ENCODE measurements at regions not wholly inside any gene's neighbourhood (a gene's known extent, or its start where the extent isn't known, plus 50 kb on each side); places are given as distances from the start of the nearest gene placed in this dataset.

- no peak overlapping the region for H3K4me3 ChIP-seq
- in situ Hi-C loops (cut with MboI), result no loop called here
- RAD21 ChIA-PET (ENCODE audit: unreplicated experiment), result no interaction called here
- BruUV-seq (replicated peaks), result no TSS peak
- no peaks in the 10 kb centered on the region for H3K27me3 ChIP-seq (replicated peaks in 1 of 2; ENCODE audit: control insufficient read depth in 2 of 2, insufficient read depth in 2 of 2, low read length in 1 of 2)
- no peaks in the 10 kb centered on the region for H3K79me2 ChIP-seq (ENCODE audit: control insufficient read depth, insufficient read depth, low read length)
- H4K20me1 ChIP-seq (ENCODE audit: control insufficient read depth, insufficient read depth), result no peaks in the 10 kb centered on the region
- intact Hi-C loops (cut with micrococcal nuclease; ENCODE audit: unreplicated experiment), result no loop called here
- no peak for DNase-seq (ENCODE audit: low read depth, low spot score)
- POLR2A ChIA-PET, result no interaction called here
- no peaks in the 10 kb centered on the region for H3K36me3 ChIP-seq (ENCODE audit: control insufficient read depth in 2 of 2, insufficient read depth in 2 of 2, low read length in 1 of 2)
- 32% methylated on average over 12 of the region's 13 CpGs for WGBS (ENCODE audit: insufficient coverage, insufficient replicate concordance, low lambda C conversion rate, missing lambda C conversion rate)
- H3K4me2 ChIP-seq (ENCODE audit: control insufficient read depth, insufficient read depth), result no peak overlapping the region
- no peak for ATAC-seq
- no peak overlapping the region for H2AFZ ChIP-seq (ENCODE audit: control insufficient read depth, low read depth, low read length)
- H3K27ac ChIP-seq (ENCODE audit: control insufficient read depth, insufficient read depth), result no peak overlapping the region
- TF ChIP-seq TCF3 (IDR thresholded peaks at IDR 0.05; ENCODE audit: borderline replicate concordance, insufficient read depth, low read depth, low read length) (no peak), NFXL1 (IDR thresholded peaks at IDR 0.05; ENCODE audit: borderline replicate concordance) (no peak)
- no peak for FAIRE-seq
- SMC1A ChIA-PET (ENCODE audit: uncharacterized antibody, unreplicated experiment), result no interaction called here
- CTCF ChIA-PET, result no interaction called here
- no peaks in the 10 kb centered on the region for H3K4me1 ChIP-seq (ENCODE audit: control insufficient read depth, insufficient read depth, low read length)
- H3K9me3 ChIP-seq (replicated peaks; ENCODE audit: control insufficient read depth, insufficient read depth, low read length), result no peaks in the 10 kb centered on the region
- no peak overlapping the region for H3K9ac ChIP-seq (ENCODE audit: control insufficient read depth, insufficient read depth, low read length)
Measured at GRCh38 chr6:102799051-102799450, 1405.5 kb downstream of the GRIK2 start.

- DNase-seq (ENCODE audit: low read depth, low spot score), result no peak
- H2AFZ ChIP-seq (ENCODE audit: control insufficient read depth, low read depth, low read length), result no peak overlapping the region
- WGBS (ENCODE audit: insufficient coverage, insufficient replicate concordance, low lambda C conversion rate, missing lambda C conversion rate), result 30% methylated on average over 13 of the region's 13 CpGs
- SMC1A ChIA-PET (ENCODE audit: uncharacterized antibody, unreplicated experiment), result no interaction called here
- H3K9me3 ChIP-seq (replicated peaks; ENCODE audit: control insufficient read depth, insufficient read depth, low read length), result no peaks in the 10 kb centered on the region
- no peak overlapping the region for H3K9ac ChIP-seq (ENCODE audit: control insufficient read depth, insufficient read depth, low read length)
- H4K20me1 ChIP-seq (ENCODE audit: control insufficient read depth, insufficient read depth), result no peaks in the 10 kb centered on the region
- CTCF ChIA-PET, result no interaction called here
- no peak for ATAC-seq
- no peak for FAIRE-seq
- no peak overlapping the region for H3K4me3 ChIP-seq
- no peak overlapping the region for H3K4me2 ChIP-seq (ENCODE audit: control insufficient read depth, insufficient read depth)
- H3K36me3 ChIP-seq (ENCODE audit: control insufficient read depth in 2 of 2, insufficient read depth in 2 of 2, low read length in 1 of 2), result no peaks in the 10 kb centered on the region
- H3K27ac ChIP-seq (ENCODE audit: control insufficient read depth, insufficient read depth), result no peak overlapping the region
- in situ Hi-C loops (cut with MboI), result no loop called here
- no TSS peak for BruUV-seq (replicated peaks)
- intact Hi-C loops (cut with micrococcal nuclease; ENCODE audit: unreplicated experiment), result no loop called here
- no peaks in the 10 kb centered on the region for H3K79me2 ChIP-seq (ENCODE audit: control insufficient read depth, insufficient read depth, low read length)
- no peaks in the 10 kb centered on the region for H3K4me1 ChIP-seq (ENCODE audit: control insufficient read depth, insufficient read depth, low read length)
- POLR2A ChIA-PET, result no interaction called here
- no peaks in the 10 kb centered on the region for H3K27me3 ChIP-seq (replicated peaks in 1 of 2; ENCODE audit: control insufficient read depth in 2 of 2, insufficient read depth in 2 of 2, low read length in 1 of 2)
- RAD21 ChIA-PET (ENCODE audit: unreplicated experiment), result no interaction called here
- TF ChIP-seq POU2F2 (IDR thresholded peaks at IDR 0.05; ENCODE audit: borderline replicate concordance, low read depth, low read length), result no peak
- TF ChIP-seq FOXK2 (IDR thresholded peaks at IDR 0.05), result no peak
- TF ChIP-seq IRF3 (IDR thresholded peaks at IDR 0.05), result no peak
- no peak for TF ChIP-seq RAD21 (IDR thresholded peaks at IDR 0.05; ENCODE audit: insufficient read depth, low read depth, low read length)
- TF ChIP-seq E4F1 (IDR thresholded peaks at IDR 0.05; ENCODE audit: borderline replicate concordance, partially characterized antibody), result no peak
- TF ChIP-seq ATF2 (IDR thresholded peaks at IDR 0.05; ENCODE audit: low read length), result no peak
- no peak for TF ChIP-seq E2F8 (IDR thresholded peaks at IDR 0.05; ENCODE audit: low read depth, partially characterized antibody)
- no peak for TF ChIP-seq HCFC1 (IDR thresholded peaks at IDR 0.05; ENCODE audit: low read length)
- no peak for TF ChIP-seq FOXM1 (IDR thresholded peaks at IDR 0.05; ENCODE audit: low read depth, low read length)
Measured at GRCh38 chr6:102798636-102799035, 1405.1 kb downstream of the GRIK2 start.
